Motor neuron (in vitro differentiated cells): ENCODE measurements at regions not wholly inside any gene's neighbourhood (a gene's known extent, or its start where the extent isn't known, plus 50 kb on each side); places are given as distances from the start of the nearest gene placed in this dataset.

Source experiments
- ATAC-seq, 8 experiments: fragments of 200-7000 bp; cut with Tn5 transposase; replicated peaks in 6 of 8; 2 replicates each; pipeline ENCODE4 v1.8.0; 2021; ENCODE audit warnings: mild to moderate bottlenecking in 8 of 8, moderate library complexity in 8 of 8
- H3K27ac ChIP-seq, 2 donors: fragments of 250-450 bp; sonication (Bioruptor Pico); 2 replicates each; pipeline ENCODE4 v1.9.0; 2021; ENCODE audit warnings: antibody characterized with exemption in 2 of 2, mild to moderate bottlenecking in 2 of 2, moderate library complexity in 1 of 2
- H3K4me1 ChIP-seq, 2 donors: fragments of 250-450 bp; sonication (Bioruptor Pico); replicated peaks in 1 of 2; 2 replicates each; pipeline ENCODE4 v1.6.1; 2021; ENCODE audit warnings: antibody characterized with exemption in 2 of 2, mild to moderate bottlenecking in 2 of 2, moderate library complexity in 1 of 2
- H3K4me3 ChIP-seq, 5 donors: fragments of 250-450 bp; sonication (Bioruptor Pico); 2 replicates each; pipeline ENCODE4 v1.9.0; 2021; ENCODE audit warnings: antibody characterized with exemption in 5 of 5, mild to moderate bottlenecking in 5 of 5, moderate library complexity in 4 of 5
- whole genome bisulfite sequencing, 10 experiments: fragments of 450-650 bp; shearing (Covaris generic); methylation state at CpG; one replicate each; pipeline ENCODE4 v1.0.0; 2022; 5-methylcytosine and 5-hydroxymethylcytosine counted together
- in situ Hi-C, 9 experiments: fragments of 400-800 bp; cut with MboI; loops; one replicate each; pipeline ENCODE4 v1.15.0; 2021; ENCODE audit warnings: low sequenced_read_pairs in 9 of 9, low pct_unique_long_range_greater_than_20kb in 2 of 9; ENCODE audit not compliant: unreplicated experiment in 9 of 9

GRCh38 chr11:119899997-119900396, 171.0 kb upstream of the NECTIN1 start:
- ATAC-seq, result peak in 4 of 8 experiments; percentile 31 to 89 (median 76)
- Histone ChIP-seq H3K4me3 (no peak overlapping the region), H3K27ac (no peak overlapping the region), H3K4me1 (peaks cover 15 to 18% of the 10 kb centered on the region in 2 donors)
- in situ Hi-C loops, result no loop called here
- WGBS, 10 experiments, result 0 to 100% (median 20%) methylated on average over 1 to 3 of the region's 3 CpGs; no CpG with 5 or more reads in 3 of the 10 experiments

DNA sequence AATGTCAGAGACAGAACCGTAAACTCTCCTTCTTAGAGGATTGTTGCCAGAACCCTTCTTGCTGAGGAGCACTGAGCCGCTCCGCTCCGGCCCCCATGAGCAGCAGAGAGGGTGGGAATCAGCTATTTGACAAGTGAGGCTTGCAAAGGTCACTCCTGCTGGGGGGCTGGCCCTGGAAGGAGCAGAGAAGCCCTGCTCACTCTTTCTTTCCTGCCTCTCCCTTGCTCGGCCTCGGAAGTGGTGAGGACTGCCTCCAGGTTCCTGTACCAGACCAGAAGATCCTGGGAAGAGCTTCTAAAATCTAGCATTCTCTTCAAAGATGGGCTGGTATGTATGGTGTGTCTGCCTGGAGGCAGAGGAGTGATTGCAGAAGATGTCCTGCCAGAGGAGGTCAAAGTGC, 168.6 kb upstream of the NECTIN1 start:
- H3K27ac ChIP-seq, result no peak overlapping the region
- WGBS, 10 experiments, result 82 to 100% (median 97%) methylated on average over 1 to 6 of the region's 6 CpGs; no CpG with 5 or more reads in 4 of the 10 experiments
- no peak for ATAC-seq
- peaks cover 12 to 23% of the 10 kb centered on the region in 2 donors for H3K4me1 ChIP-seq
- H3K4me3 ChIP-seq, result no peak overlapping the region
- in situ Hi-C loops, result no loop called here

- no peak overlapping the region for H3K4me3 ChIP-seq
- 48 to 100% (median 61%) methylated on average over 1 to 2 of the region's 2 CpGs; no CpG with 5 or more reads in 4 of the 10 experiments for WGBS, 10 experiments
- in situ Hi-C loops, result no loop called here
- no peak for ATAC-seq
- peaks cover 17 to 28% of the 10 kb centered on the region in 2 donors for H3K4me1 ChIP-seq
- H3K27ac ChIP-seq, result no peak overlapping the region
Measured at GRCh38 chr11:119897046-119897440, 168.0 kb upstream of the NECTIN1 start.

- H3K4me1 ChIP-seq, result peaks cover 22 to 34% of the 10 kb centered on the region in 2 donors
- 0 to 100% (median 83%) methylated on average over 1 to 7 of the region's 8 CpGs; no CpG with 5 or more reads in 2 of the 10 experiments for WGBS, 10 experiments
Measured at GRCh38 chr11:119896387-119897045, 167.5 kb upstream of the NECTIN1 start.

DNA sequence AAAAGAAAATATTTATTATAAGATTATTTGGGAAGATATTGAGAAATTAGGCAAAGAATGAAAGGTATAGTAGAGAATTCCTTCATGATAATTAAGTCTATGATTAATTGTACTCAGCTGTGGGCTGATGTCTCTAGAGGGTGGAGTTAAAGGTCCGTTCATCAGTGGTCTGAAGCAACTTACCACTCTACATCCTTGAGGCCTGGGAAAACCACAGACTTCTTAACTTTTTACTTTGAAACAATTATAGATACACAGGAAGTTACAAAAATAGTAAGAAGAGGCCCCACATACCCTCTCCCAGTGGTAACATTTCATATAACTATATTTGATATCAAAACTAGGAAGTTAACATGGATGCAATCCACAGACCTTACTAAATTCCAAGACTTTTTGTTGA, 167.0 kb upstream of the NECTIN1 start:
- ATAC-seq, result no peak
- no peak overlapping the region for H3K4me3 ChIP-seq
- in situ Hi-C loops, result no loop called here
- H3K4me1 ChIP-seq, result peaks cover 27 to 39% of the 10 kb centered on the region in 2 donors
- no peak overlapping the region for H3K27ac ChIP-seq
- 17 to 100% (median 95%) methylated on average over 1 of the region's 1 CpG; no CpG with 5 or more reads in 2 of the 10 experiments for WGBS, 10 experiments

More at GRCh38 chr11:119896387-119897045, 167.5 kb upstream of the NECTIN1 start:
- Histone ChIP-seq H3K4me3 (no peak overlapping the region), H3K27ac (no peak overlapping the region)
- in situ Hi-C loops, result no loop called here
- ATAC-seq, result no peak

- Histone ChIP-seq H3K27ac (no peak overlapping the region), H3K4me3 (no peak overlapping the region), H3K4me1 (peaks cover 25 to 37% of the 10 kb centered on the region in 2 donors)
- ATAC-seq, result no peak
- WGBS, 10 experiments, result 0 to 100% (median 78%) methylated on average over 1 to 2 of the region's 4 CpGs; no CpG with 5 or more reads in 6 of the 10 experiments
- in situ Hi-C loops, result no loop called here
Measured at GRCh38 chr11:119894916-119895315, 165.9 kb upstream of the NECTIN1 start.

DNA sequence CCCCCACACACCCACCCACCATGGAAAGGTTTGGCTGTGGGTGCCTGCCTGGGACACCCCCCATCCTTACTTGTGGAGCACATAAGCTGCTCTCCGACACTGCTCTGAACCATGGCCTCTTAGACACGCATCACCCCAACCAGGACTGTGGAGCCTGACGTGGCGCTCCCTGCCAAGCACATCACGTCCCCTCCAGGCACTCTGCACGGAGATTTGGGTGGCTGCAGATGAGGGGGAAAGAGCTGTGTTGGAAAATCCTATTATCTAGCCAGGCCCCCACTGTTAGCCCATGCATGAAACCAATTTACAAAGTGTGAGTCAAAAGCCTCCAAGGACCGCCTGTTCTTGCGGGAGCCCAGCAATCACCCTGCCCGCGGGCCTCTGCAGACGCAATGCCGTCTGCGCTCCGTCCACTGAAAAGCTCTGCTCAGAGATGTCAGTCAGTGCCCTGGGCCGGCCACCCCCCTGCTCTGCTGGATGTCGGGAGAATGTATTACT, 163.4 kb upstream of the NECTIN1 start:
- Histone ChIP-seq H3K4me1 (peaks cover 30 to 37% of the 10 kb centered on the region in 2 donors), H3K27ac (peak overlapping the region in 1 of 2 donors; percentile 3), H3K4me3 (no peak overlapping the region)
- ATAC-seq, result peak in 5 of 8 experiments; percentile 79 to 91 (median 89)
- in situ Hi-C loops, result no loop called here
- 7 to 65% (median 50%) methylated on average over 2 to 10 of the region's 16 CpGs; no CpG with 5 or more reads in 3 of the 10 experiments for WGBS, 10 experiments

DNA sequence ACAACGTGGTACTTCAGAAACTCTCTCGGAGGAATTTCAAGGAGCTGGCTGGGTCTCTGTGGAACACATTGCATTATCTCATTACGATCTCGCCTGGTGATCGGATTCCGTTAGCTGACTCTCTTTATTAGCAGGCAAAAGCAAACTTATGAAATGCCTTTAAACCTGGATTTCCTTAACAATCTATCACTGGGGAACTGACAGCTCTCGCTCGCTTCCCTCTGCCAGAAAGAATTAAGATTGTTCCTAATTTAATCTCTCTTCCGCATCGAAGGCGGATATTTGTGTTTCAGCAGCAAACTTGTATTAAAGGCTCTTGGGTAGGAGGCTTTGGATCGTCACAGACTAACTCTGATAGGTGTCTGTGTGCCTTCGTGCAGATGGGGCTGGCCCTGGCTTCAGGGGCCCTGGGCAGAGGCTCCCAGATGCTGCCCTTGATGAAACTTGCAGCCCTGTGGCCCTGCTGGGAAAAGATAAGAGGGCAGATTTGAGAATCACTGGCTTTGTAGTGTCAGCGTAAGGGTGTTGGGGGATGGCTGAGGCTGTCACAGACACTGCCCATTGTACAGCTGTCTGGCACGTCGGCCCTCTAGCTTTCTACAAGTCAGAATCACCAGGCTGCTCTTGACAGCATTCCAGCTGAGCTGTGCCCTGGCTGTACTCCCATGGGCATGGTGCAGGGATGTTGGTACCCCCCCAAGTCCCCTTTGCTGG, 162.2 kb upstream of the NECTIN1 start:
- 80 to 100% (median 87%) methylated on average over 1 to 8 of the region's 16 CpGs; no CpG with 5 or more reads in 1 of the 10 experiments for WGBS, 10 experiments
- peak in 1 of 8 experiments; percentile 9 for ATAC-seq
- in situ Hi-C loops, result no loop called here
- H3K4me3 ChIP-seq, result no peak overlapping the region
- H3K27ac ChIP-seq, result no peak overlapping the region
- peaks cover 30 to 37% of the 10 kb centered on the region in 2 donors for H3K4me1 ChIP-seq

GRCh38 chr11:119890466-119890865, 161.5 kb upstream of the NECTIN1 start:
- in situ Hi-C loops, result no loop called here
- no peak for ATAC-seq
- Histone ChIP-seq H3K27ac (no peak overlapping the region), H3K4me1 (peaks cover 30 to 37% of the 10 kb centered on the region in 2 donors), H3K4me3 (no peak overlapping the region)
- 17 to 100% (median 90%) methylated on average over 1 to 4 of the region's 5 CpGs; no CpG with 5 or more reads in 3 of the 10 experiments for WGBS, 10 experiments

DNA sequence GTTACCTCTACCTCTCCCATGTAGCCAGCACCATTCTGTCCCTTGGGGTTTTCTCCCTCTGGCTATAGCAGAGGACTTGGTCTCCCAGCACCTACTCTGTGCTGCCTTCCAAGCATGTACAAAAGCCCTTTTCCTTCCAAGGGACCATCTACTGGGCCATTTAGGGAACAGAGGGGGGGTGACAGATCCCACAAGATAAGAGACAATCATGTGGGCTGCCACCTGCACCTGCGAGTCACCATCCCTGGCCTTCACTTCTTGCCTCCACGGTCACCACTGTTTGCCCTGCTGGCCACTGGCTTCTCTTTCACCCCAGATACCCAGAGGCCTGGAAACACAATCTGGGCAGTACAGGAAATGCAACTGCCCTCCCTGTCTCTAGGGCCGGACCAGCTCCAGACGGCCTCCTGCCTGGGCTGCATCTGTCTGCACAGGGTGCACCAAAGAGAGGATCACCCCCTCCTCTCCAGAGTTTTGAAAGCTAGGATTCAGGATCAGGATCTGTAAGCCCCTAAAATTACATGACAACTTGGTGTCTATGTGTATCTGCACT, 160.8 kb upstream of the NECTIN1 start:
- in situ Hi-C loops, result no loop called here
- no peak overlapping the region for H3K4me3 ChIP-seq
- 21 to 100% (median 47%) methylated on average over 1 to 4 of the region's 4 CpGs; no CpG with 5 or more reads in 5 of the 10 experiments for WGBS, 10 experiments
- peaks cover 30 to 37% of the 10 kb centered on the region in 2 donors for H3K4me1 ChIP-seq
- peak in 1 of 8 experiments; percentile 68 for ATAC-seq
- no peak overlapping the region for H3K27ac ChIP-seq

- Histone ChIP-seq H3K27ac (no peak overlapping the region), H3K4me3 (no peak overlapping the region), H3K4me1 (peaks cover 30 to 37% of the 10 kb centered on the region in 2 donors)
- no peak for ATAC-seq
- in situ Hi-C loops, result no loop called here
- WGBS, 10 experiments, result 20 to 100% (median 55%) methylated on average over 1 to 3 of the region's 5 CpGs; no CpG with 5 or more reads in 6 of the 10 experiments
Measured at GRCh38 chr11:119889111-119889510, 160.1 kb upstream of the NECTIN1 start.

GRCh38 chr11:119888119-119888518, 159.1 kb upstream of the NECTIN1 start:
- peak in 5 of 8 experiments; percentile 41 to 76 (median 61) for ATAC-seq
- 25 to 93% (median 65%) methylated on average over 2 to 5 of the region's 5 CpGs; no CpG with 5 or more reads in 4 of the 10 experiments for WGBS, 10 experiments
- H3K4me3 ChIP-seq, result no peak overlapping the region
- in situ Hi-C loops, result no loop called here
- H3K27ac ChIP-seq, result no peak overlapping the region
- peaks cover 30 to 37% of the 10 kb centered on the region in 2 donors for H3K4me1 ChIP-seq
